Prostate gland (tissue), 2 donors: ENCODE measurements at regions not wholly inside any gene's neighbourhood (a gene's known extent, or its start where the extent isn't known, plus 50 kb on each side); places are given as distances from the start of the nearest gene placed in this dataset.

Experiments used
- POLR2A ChIP-seq: fragments of 450-650 bp; IDR thresholded peaks from one replicate; pipeline ENCODE4 v1.6.1; 2016; ENCODE audit warnings: antibody characterized with exemption, mild to moderate bottlenecking
- POLR2AphosphoS5 ChIP-seq: sonication (generic); formaldehyde crosslinking; IDR thresholded peaks from one replicate; pipeline ENCODE4 v1.6.1; 2017; ENCODE audit warnings: antibody characterized with exemption
- TF ChIP-seq, protein P1 (sequence below), 4 experiments: fragments of 200-600 bp in 2 of 4; fragments of 450-650 bp in 2 of 4; sonication (generic) in 2 of 4; IDR thresholded peaks; 1 replicate in 3 of 4; 2 replicates in 1 of 4; pipeline ENCODE4 v1.5.1; 2016 to 2019; ENCODE audit warnings: antibody characterized with exemption in 4 of 4, mild to moderate bottlenecking in 2 of 4, moderate library complexity in 2 of 4

DNA sequence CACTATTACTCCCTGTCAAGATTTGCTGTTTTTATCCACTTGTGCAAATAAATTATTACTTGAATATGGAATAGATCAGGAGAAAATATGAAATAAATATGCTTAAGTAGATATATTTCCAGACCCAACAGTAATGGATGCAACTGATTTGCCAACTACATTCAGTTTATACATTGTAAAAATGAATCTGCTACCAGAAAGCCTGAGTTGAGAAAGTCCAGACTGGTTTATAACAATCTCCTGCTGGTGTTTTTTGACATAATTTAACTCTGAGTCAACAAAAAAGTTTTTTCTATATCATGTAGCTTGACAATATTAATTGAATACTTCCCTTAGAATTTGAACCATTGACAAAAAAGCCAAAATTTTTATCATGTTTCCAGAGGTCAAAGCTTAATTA, 265.8 kb upstream of the SEMA3D start:
- TF ChIP-seq, protein P1, sequence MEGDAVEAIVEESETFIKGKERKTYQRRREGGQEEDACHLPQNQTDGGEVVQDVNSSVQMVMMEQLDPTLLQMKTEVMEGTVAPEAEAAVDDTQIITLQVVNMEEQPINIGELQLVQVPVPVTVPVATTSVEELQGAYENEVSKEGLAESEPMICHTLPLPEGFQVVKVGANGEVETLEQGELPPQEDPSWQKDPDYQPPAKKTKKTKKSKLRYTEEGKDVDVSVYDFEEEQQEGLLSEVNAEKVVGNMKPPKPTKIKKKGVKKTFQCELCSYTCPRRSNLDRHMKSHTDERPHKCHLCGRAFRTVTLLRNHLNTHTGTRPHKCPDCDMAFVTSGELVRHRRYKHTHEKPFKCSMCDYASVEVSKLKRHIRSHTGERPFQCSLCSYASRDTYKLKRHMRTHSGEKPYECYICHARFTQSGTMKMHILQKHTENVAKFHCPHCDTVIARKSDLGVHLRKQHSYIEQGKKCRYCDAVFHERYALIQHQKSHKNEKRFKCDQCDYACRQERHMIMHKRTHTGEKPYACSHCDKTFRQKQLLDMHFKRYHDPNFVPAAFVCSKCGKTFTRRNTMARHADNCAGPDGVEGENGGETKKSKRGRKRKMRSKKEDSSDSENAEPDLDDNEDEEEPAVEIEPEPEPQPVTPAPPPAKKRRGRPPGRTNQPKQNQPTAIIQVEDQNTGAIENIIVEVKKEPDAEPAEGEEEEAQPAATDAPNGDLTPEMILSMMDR (IDR thresholded peaks at IDR 0.05): no peak
- TF ChIP-seq POLR2A (no peak), POLR2AphosphoS5 (no peak)
